ENCODE measurements at regions not wholly inside any gene's neighbourhood (a gene's known extent, or its start where the extent isn't known, plus 50 kb on each side); places are given as distances from the start of the nearest gene placed in this dataset.

GRCh38 chr5:58279259-58279658 is 180.6 kb downstream of the PLK2 start:
- TF ChIP-seq CTCF (IDR thresholded peaks at IDR 0.05; ENCODE audit: low read depth, low read length, poor library complexity, severe bottlenecking) (no peak), EZH2phosphoT487 (IDR thresholded peaks at IDR 0.05; ENCODE audit: borderline replicate concordance, low read length) (no peak)

Data from DOHH2 (cell line).